ENCODE measurements at regions not wholly inside any gene's neighbourhood (a gene's known extent, or its start where the extent isn't known, plus 50 kb on each side); places are given as distances from the start of the nearest gene placed in this dataset.

GRCh38 chr15:73803806-73804205 is 50.7 kb upstream of the INSYN1 start:
- DNase-seq = no peak

GRCh38 chr15:73805504-73806089 is 52.4 kb upstream of the INSYN1 start:
- DNase-seq = no peak

- no peak for DNase-seq
Measured at GRCh38 chr15:73806698-73807483, 53.7 kb upstream of the INSYN1 start.

- no peak for DNase-seq
Measured at GRCh38 chr15:73807865-73808264, 54.7 kb upstream of the INSYN1 start.

GRCh38 chr15:73809728-73810501 is 56.8 kb upstream of the INSYN1 start:
- DNase-seq = peak; percentile 39

- peak; percentile 67 for DNase-seq
Measured at GRCh38 chr15:73812806-73813465, 59.8 kb upstream of the INSYN1 start.

- no peak for DNase-seq
Measured at GRCh38 chr15:73813589-73813988, 59.8 kb upstream of the TBC1D21 start.

- peak; percentile 67 for DNase-seq
Measured at GRCh38 chr15:73818308-73818985, 54.9 kb upstream of the TBC1D21 start.

GRCh38 chr15:73821181-73821580 is 52.2 kb upstream of the TBC1D21 start:
- DNase-seq = no peak

GRCh38 chr15:73822998-73823397 is 50.4 kb upstream of the TBC1D21 start:
- DNase-seq = no peak
